ENCODE measurements at regions not wholly inside any gene's neighbourhood (a gene's known extent, or its start where the extent isn't known, plus 50 kb on each side); places are given as distances from the start of the nearest gene placed in this dataset.

DNA sequence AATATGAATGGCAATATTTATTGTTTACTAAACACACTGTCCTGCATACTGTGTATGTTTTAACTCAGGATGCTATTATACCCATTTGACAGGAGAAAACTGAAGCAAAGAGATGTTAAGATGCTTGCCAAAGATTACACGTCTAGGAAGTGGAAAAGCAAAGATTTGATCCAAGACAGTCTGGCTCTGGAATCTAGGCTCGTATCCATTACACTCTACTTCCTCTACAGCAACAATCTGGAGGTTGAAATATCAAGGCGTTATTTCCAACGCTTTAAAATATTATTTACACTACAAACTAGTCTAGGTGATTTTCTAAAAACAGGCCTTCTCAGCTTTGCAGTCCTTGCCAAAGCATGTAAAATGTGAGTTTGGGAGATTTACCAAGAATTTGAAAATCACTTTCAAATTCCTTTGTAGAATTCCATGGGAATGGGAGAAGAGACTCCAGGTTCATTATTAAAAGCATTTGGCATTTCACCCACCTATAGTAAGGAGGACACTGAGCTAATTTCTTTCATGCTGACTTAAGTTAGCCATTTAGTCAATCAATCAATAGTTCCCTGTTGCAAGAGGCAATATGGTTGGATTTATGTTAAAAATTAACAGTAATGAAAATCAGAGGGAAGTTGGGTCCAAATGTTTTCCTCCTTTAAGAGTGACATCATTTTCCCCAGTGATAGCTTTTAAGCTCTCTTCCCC lies 356.3 kb upstream of the SMARCA2 start:
- H3K9ac ChIP-seq (ENCODE audit: low read depth, low read length) = no peak overlapping the region
- no peak overlapping the region for H3K4me3 ChIP-seq (ENCODE audit: low read depth in 1 of 2, low read length in 2 of 2)
- ATAC-seq (ENCODE audit: insufficient read depth, low read depth) (no peak), DNase-seq (no peak)
- no peaks in the 10 kb centered on the region for H4K20me1 ChIP-seq (ENCODE audit: insufficient read depth, low read length)
- no peaks in the 10 kb centered on the region for H3K36me3 ChIP-seq (ENCODE audit: insufficient read depth, low read length)
- H3K4me1 ChIP-seq (ENCODE audit: insufficient read depth, low read length) = no peaks in the 10 kb centered on the region
- no peak overlapping the region for H3K4me2 ChIP-seq (ENCODE audit: insufficient read depth, low read length)
- TF ChIP-seq CTCF (IDR thresholded peaks at IDR 0.05; ENCODE audit: borderline replicate concordance, extremely low read depth, low read length, poor library complexity, severe bottlenecking) (no peak), EZH2 (IDR thresholded peaks at IDR 0.05; ENCODE audit: borderline replicate concordance, low read depth, low read length, severe bottlenecking) (no peak)
- no peaks in the 10 kb centered on the region for H3K79me2 ChIP-seq (ENCODE audit: insufficient read depth, low read length)
- no peak overlapping the region for H3K27ac ChIP-seq (ENCODE audit: low read length)
- no peaks in the 10 kb centered on the region for H3K9me3 ChIP-seq (ENCODE audit: insufficient read depth, low read length, severe bottlenecking)
- no peak overlapping the region for H2AFZ ChIP-seq (ENCODE audit: low read depth, low read length)
- no peaks in the 10 kb centered on the region for H3K27me3 ChIP-seq (ENCODE audit: insufficient read depth, low read length, poor library complexity)

GRCh38 chr9:1659363-1659690 lies 355.8 kb upstream of the SMARCA2 start:
- DNase-seq = no peak
- Histone ChIP-seq H3K36me3 (ENCODE audit: insufficient read depth, low read length) (no peaks in the 10 kb centered on the region), H3K27me3 (ENCODE audit: insufficient read depth, low read length, poor library complexity) (no peaks in the 10 kb centered on the region), H4K20me1 (ENCODE audit: insufficient read depth, low read length) (no peaks in the 10 kb centered on the region), H3K27ac (ENCODE audit: low read length) (no peak overlapping the region), H3K9me3 (ENCODE audit: insufficient read depth, low read length, severe bottlenecking) (no peaks in the 10 kb centered on the region), H3K9ac (ENCODE audit: low read depth, low read length) (no peak overlapping the region), H3K4me2 (ENCODE audit: insufficient read depth, low read length) (no peak overlapping the region), H3K4me3 (ENCODE audit: low read depth in 1 of 2, low read length in 2 of 2) (no peak overlapping the region), H3K4me1 (ENCODE audit: insufficient read depth, low read length) (no peaks in the 10 kb centered on the region), H2AFZ (ENCODE audit: low read depth, low read length) (no peak overlapping the region), H3K79me2 (ENCODE audit: insufficient read depth, low read length) (no peaks in the 10 kb centered on the region)
- no peak for ATAC-seq (ENCODE audit: insufficient read depth, low read depth)
- TF ChIP-seq CTCF (IDR thresholded peaks at IDR 0.05; ENCODE audit: borderline replicate concordance, extremely low read depth, low read length, poor library complexity, severe bottlenecking) (no peak), EZH2 (IDR thresholded peaks at IDR 0.05; ENCODE audit: borderline replicate concordance, low read depth, low read length, severe bottlenecking) (no peak)

DNA sequence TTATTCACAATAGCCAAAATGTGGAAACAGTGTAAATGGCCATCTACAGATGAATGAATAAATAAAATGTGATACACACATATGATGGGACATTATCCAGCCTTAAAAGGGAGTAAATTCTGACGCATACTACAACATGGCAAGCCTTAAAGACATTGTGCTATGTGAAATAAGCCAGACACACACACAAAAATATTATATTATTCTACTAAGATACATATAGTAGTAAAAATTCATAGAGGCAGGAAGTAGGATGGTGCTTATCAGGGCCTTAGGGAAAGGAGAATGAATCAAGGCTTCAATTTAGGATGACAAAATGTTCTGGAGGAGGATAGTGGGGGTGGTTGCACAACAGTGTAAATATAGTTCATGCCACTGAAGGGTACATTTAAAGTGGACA lies 346.7 kb upstream of the SMARCA2 start:
- H2AFZ ChIP-seq (ENCODE audit: low read depth, low read length) = no peak overlapping the region
- no peak for ATAC-seq (ENCODE audit: insufficient read depth, low read depth)
- no peak overlapping the region for H3K4me3 ChIP-seq (ENCODE audit: low read depth in 1 of 2, low read length in 2 of 2)
- H4K20me1 ChIP-seq (ENCODE audit: insufficient read depth, low read length) = no peaks in the 10 kb centered on the region
- no peaks in the 10 kb centered on the region for H3K4me1 ChIP-seq (ENCODE audit: insufficient read depth, low read length)
- H3K36me3 ChIP-seq (ENCODE audit: insufficient read depth, low read length) = no peaks in the 10 kb centered on the region
- H3K4me2 ChIP-seq (ENCODE audit: insufficient read depth, low read length) = no peak overlapping the region
- H3K9me3 ChIP-seq (ENCODE audit: insufficient read depth, low read length, severe bottlenecking) = no peaks in the 10 kb centered on the region
- no peak for DNase-seq
- H3K27ac ChIP-seq (ENCODE audit: low read length) = no peak overlapping the region
- TF ChIP-seq CTCF (IDR thresholded peaks at IDR 0.05; ENCODE audit: borderline replicate concordance, extremely low read depth, low read length, poor library complexity, severe bottlenecking) = no peak
- TF ChIP-seq EZH2 (IDR thresholded peaks at IDR 0.05; ENCODE audit: borderline replicate concordance, low read depth, low read length, severe bottlenecking) = no peak
- H3K27me3 ChIP-seq (ENCODE audit: insufficient read depth, low read length, poor library complexity) = no peaks in the 10 kb centered on the region
- H3K79me2 ChIP-seq (ENCODE audit: insufficient read depth, low read length) = no peaks in the 10 kb centered on the region
- no peak overlapping the region for H3K9ac ChIP-seq (ENCODE audit: low read depth, low read length)

Measured in DND-41 (cell line).